NB4 (cell line): ENCODE measurements at regions not wholly inside any gene's neighbourhood (a gene's known extent, or its start where the extent isn't known, plus 50 kb on each side); places are given as distances from the start of the nearest gene placed in this dataset.

Source experiments
- DNase-seq: peaks from one replicate; pipeline ENCODE4 v3.0.0; 2010; ENCODE audit warnings: low read depth
- H3K4me3 ChIP-seq: one replicate; pipeline ENCODE4 v1.5.1; 2011; ENCODE audit warnings: mild to moderate bottlenecking, low read depth, low read length, moderate library complexity
- MAX ChIP-seq: IDR thresholded peaks from 2 replicates; pipeline ENCODE4 v1.6.1; 2011; ENCODE audit warnings: low read depth, low read length
- MYC ChIP-seq: IDR thresholded peaks from 2 replicates; pipeline ENCODE4 v1.6.1; 2011; ENCODE audit warnings: low read depth, low read length
- POLR2A ChIP-seq: IDR thresholded peaks from 2 replicates; pipeline ENCODE4 v1.6.1; 2011; ENCODE audit warnings: mild to moderate bottlenecking; ENCODE audit not compliant: insufficient read length; ENCODE audit errors: extremely low read depth
- TF ChIP-seq, protein P1 (sequence below): IDR thresholded peaks from one replicate; pipeline ENCODE4 v1.5.1; 2012; ENCODE audit warnings: low read depth, low read length

GRCh38 chr10:111493024-111493625 lies 416.3 kb downstream of the ADRA2A start:
- TF ChIP-seq, protein P1, sequence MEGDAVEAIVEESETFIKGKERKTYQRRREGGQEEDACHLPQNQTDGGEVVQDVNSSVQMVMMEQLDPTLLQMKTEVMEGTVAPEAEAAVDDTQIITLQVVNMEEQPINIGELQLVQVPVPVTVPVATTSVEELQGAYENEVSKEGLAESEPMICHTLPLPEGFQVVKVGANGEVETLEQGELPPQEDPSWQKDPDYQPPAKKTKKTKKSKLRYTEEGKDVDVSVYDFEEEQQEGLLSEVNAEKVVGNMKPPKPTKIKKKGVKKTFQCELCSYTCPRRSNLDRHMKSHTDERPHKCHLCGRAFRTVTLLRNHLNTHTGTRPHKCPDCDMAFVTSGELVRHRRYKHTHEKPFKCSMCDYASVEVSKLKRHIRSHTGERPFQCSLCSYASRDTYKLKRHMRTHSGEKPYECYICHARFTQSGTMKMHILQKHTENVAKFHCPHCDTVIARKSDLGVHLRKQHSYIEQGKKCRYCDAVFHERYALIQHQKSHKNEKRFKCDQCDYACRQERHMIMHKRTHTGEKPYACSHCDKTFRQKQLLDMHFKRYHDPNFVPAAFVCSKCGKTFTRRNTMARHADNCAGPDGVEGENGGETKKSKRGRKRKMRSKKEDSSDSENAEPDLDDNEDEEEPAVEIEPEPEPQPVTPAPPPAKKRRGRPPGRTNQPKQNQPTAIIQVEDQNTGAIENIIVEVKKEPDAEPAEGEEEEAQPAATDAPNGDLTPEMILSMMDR = no peak
- TF ChIP-seq POLR2A = no peak
- TF ChIP-seq MYC = no peak
- TF ChIP-seq MAX = no peak
- peak; percentile 43 for DNase-seq

GRCh38 chr10:111498560-111498959 lies 421.7 kb downstream of the ADRA2A start:
- no peak for TF ChIP-seq POLR2A
- TF ChIP-seq MAX = no peak
- TF ChIP-seq, protein P1 = no peak
- TF ChIP-seq MYC = no peak
- no peak for DNase-seq
- H3K4me3 ChIP-seq = no peak overlapping the region

More at GRCh38 chr10:111493024-111493625, 416.3 kb downstream of the ADRA2A start:
- no peak overlapping the region for H3K4me3 ChIP-seq

GRCh38 chr10:111504376-111504775 lies 427.5 kb downstream of the ADRA2A start:
- no peak for DNase-seq
- no peak overlapping the region for H3K4me3 ChIP-seq
- TF ChIP-seq MAX = no peak
- no peak for TF ChIP-seq MYC
- TF ChIP-seq, protein P1 = no peak
- no peak for TF ChIP-seq POLR2A

DNA sequence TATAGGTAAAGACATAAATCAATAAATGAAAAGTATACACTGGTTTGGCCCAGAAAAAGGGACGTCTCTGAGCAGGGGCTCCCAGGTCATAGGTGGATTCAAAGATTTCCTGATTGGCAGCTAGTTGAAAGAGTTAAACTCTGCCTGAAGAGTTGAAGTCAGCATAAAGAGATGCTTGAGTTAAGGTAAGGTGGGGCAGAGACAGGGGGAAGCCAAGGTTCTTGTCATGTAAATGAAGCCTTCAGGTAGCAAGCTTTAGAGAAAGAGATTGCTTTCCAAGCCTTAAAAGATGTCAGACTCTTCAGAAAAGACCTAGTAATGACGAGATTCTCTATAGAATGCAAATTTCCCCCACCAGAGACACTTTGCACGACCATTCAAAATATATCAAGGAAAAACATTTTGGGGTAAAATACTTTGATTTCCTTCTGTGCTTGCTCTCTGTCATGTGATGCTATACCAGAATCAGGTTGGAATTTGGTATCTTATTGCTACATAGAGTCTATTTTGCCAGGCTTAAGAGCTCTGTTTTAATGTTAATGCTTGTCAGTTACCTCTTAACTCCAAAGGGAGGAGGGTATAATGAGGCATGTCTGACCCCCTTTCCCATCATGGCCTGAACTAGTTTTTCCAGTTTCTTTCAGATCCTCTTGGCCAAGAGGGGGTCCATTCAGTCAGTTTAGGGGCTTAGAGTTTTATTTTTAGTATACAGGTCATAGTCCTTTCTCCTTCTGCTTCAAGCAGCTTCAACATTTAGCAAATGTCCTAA lies 429.6 kb downstream of the ADRA2A start:
- no peak overlapping the region for H3K4me3 ChIP-seq
- DNase-seq = no peak
- TF ChIP-seq POLR2A (no peak), MYC (no peak), MAX (no peak)
- TF ChIP-seq, protein P1 = no peak

GRCh38 chr10:111511751-111512150 lies 434.9 kb downstream of the ADRA2A start:
- DNase-seq = no peak
- TF ChIP-seq MYC = no peak
- no peak for TF ChIP-seq MAX
- TF ChIP-seq POLR2A = no peak
- TF ChIP-seq, protein P1 = no peak

More at GRCh38 chr10:111511751-111512150, 434.9 kb downstream of the ADRA2A start:
- no peak overlapping the region for H3K4me3 ChIP-seq
